ENCODE measurements at regions not wholly inside any gene's neighbourhood (a gene's known extent, or its start where the extent isn't known, plus 50 kb on each side); places are given as distances from the start of the nearest gene placed in this dataset.

GRCh38 chr9:106668534-106668933, 194.4 kb upstream of the ZNF462 start:
- Histone ChIP-seq H3K23ac (ENCODE audit: insufficient read length, low read depth, low read length) (no peak overlapping the region), H3K27me3 (ENCODE audit: insufficient read depth, low read length) (no peaks in the 10 kb centered on the region), H2BK20ac (ENCODE audit: low read depth, low read length, poor library complexity, severe bottlenecking) (no peak overlapping the region), H3K9me3 (ENCODE audit: control insufficient read depth, low read depth, low read length) (no peaks in the 10 kb centered on the region), H3K23me2 (ENCODE audit: insufficient read length, low read depth, low read length, poor library complexity, severe bottlenecking) (no peaks in the 10 kb centered on the region), H3T11ph (ENCODE audit: low read length) (no peak overlapping the region), H2BK12ac (ENCODE audit: insufficient read length, low read depth, low read length) (no peak overlapping the region), H4K8ac (replicated peaks; ENCODE audit: insufficient read length, low read depth, low read length) (no peak overlapping the region), H3K9ac (ENCODE audit: extremely low read depth, insufficient read length, low read length) (no peak overlapping the region), H2AFZ (ENCODE audit: low read length) (no peak overlapping the region), H3K4me1 (ENCODE audit: insufficient read depth, low read length) (peaks cover 4% of the 10 kb centered on the region; the same call in 1 of the 2 replicates), H4K91ac (ENCODE audit: insufficient read length, low read depth, low read length) (no peak overlapping the region), H3K27ac (ENCODE audit: insufficient read length, low read depth, low read length) (no peak overlapping the region), H2BK5ac (ENCODE audit: insufficient read length, low read length) (no peak overlapping the region), H3K4ac (ENCODE audit: low read depth, low read length) (no peak overlapping the region), H2AK5ac (ENCODE audit: insufficient read length, low read length) (no peak overlapping the region), H3K4me2 (ENCODE audit: insufficient read depth, insufficient read length, low read length) (no peak overlapping the region), H3K14ac (ENCODE audit: insufficient read depth, low read length) (no peak overlapping the region), H2BK15ac (ENCODE audit: low read depth, low read length) (no peak overlapping the region), H4K20me1 (ENCODE audit: control insufficient read depth, insufficient read depth, insufficient read length) (no peaks in the 10 kb centered on the region), H2BK120ac (ENCODE audit: low read depth, low read length, poor library complexity, severe bottlenecking) (no peak overlapping the region), H3K18ac (ENCODE audit: insufficient read length, low read depth, low read length) (no peak overlapping the region), H3K56ac (ENCODE audit: insufficient read length, low read depth, low read length) (no peak overlapping the region), H3K79me1 (ENCODE audit: insufficient read depth, low read depth, low read length, poor library complexity, severe bottlenecking) (no peaks in the 10 kb centered on the region), H4K5ac (ENCODE audit: insufficient read length, low read depth, low read length) (no peak overlapping the region), H3K79me2 (ENCODE audit: insufficient read depth, low read length) (no peaks in the 10 kb centered on the region)
- Mint-ChIP-seq H3K4me3 (no peak overlapping the region), H3K36me3 (ENCODE audit: insufficient read depth in 1 of 3, low read depth in 3 of 3) (no peaks in the 10 kb centered on the region), H3K9me3 (no peaks in the 10 kb centered on the region), H3K27ac (peak overlapping the region in 2 of 3 experiments; percentile 6 to 25; a peak in 1 of 7 replicates), H3K4me1 (peaks cover 14 to 15% of the 10 kb centered on the region in 2 experiments), H3K27me3 (ENCODE audit: low read depth) (no peaks in the 10 kb centered on the region)
- no CpG with 5 or more reads among the region's 1 CpG for WGBS (ENCODE audit: extremely low coverage, insufficient read length, low lambda C conversion rate)
- no peak for DNase-seq
- no peak for TF ChIP-seq CTCF (conservative IDR thresholded peaks at IDR 0.05)

All from H9 (cell line).